ENCODE measurements at regions not wholly inside any gene's neighbourhood (a gene's known extent, or its start where the extent isn't known, plus 50 kb on each side); places are given as distances from the start of the nearest gene placed in this dataset.

- TF ChIP-seq CTCF (IDR thresholded peaks at IDR 0.05; ENCODE audit: low read length) (no peak), EZH2 (optimal IDR thresholded peaks at IDR 0.05; ENCODE audit: low read depth, low read length) (no peak)
Measured at GRCh38 chr20:41782255-41782654, 164.1 kb upstream of the CHD6 start.
